ENCODE measurements at regions not wholly inside any gene's neighbourhood (a gene's known extent, or its start where the extent isn't known, plus 50 kb on each side); places are given as distances from the start of the nearest gene placed in this dataset.

- ATAC-seq (no peak), FAIRE-seq (no peak), DNase-seq (no peak)
- TF ChIP-seq CTCF (IDR thresholded peaks at IDR 0.05), result no peak
- no peak overlapping the region for H3K4me3 ChIP-seq
- H3K4me1 ChIP-seq, result no peaks in the 10 kb centered on the region
- no peak overlapping the region for H3K27ac ChIP-seq
- H3K27me3 ChIP-seq, result no peaks in the 10 kb centered on the region
- no peaks in the 10 kb centered on the region for H3K9me3 ChIP-seq
- H3K36me3 ChIP-seq, result no peaks in the 10 kb centered on the region
- 65 to 85% methylated on average over 5 of the region's 5 CpGs for WGBS, 2 donors
- intact Hi-C loops (cut with DNase I), result no loop called here
Observed at GRCh38 chr6:19613678-19614077, 223.5 kb upstream of the ID4 start.

GRCh38 chr6:19616022-19616421 lies 221.1 kb upstream of the ID4 start:
- H3K36me3 ChIP-seq, result no peaks in the 10 kb centered on the region
- intact Hi-C loops (cut with DNase I), result no loop called here
- H3K4me1 ChIP-seq, result no peaks in the 10 kb centered on the region
- ATAC-seq, result no peak
- FAIRE-seq, result no peak
- DNase-seq, result no peak
- no peaks in the 10 kb centered on the region for H3K9me3 ChIP-seq
- H3K27ac ChIP-seq, result no peak overlapping the region
- no peak overlapping the region for H3K4me3 ChIP-seq
- H3K27me3 ChIP-seq, result no peaks in the 10 kb centered on the region
- no peak for TF ChIP-seq CTCF (IDR thresholded peaks at IDR 0.05)

GRCh38 chr6:19632230-19632629 lies 204.9 kb upstream of the ID4 start:
- Histone ChIP-seq H3K36me3 (no peaks in the 10 kb centered on the region), H3K9me3 (no peaks in the 10 kb centered on the region), H3K27me3 (no peaks in the 10 kb centered on the region), H3K27ac (no peak overlapping the region), H3K4me1 (no peaks in the 10 kb centered on the region), H3K4me3 (no peak overlapping the region)
- no peak for TF ChIP-seq CTCF (IDR thresholded peaks at IDR 0.05)
- intact Hi-C loops (cut with DNase I), result no loop called here
- WGBS, 2 donors, result 60 to 71% methylated on average over 5 of the region's 5 CpGs
- FAIRE-seq (no peak), DNase-seq (no peak), ATAC-seq (no peak)

GRCh38 chr6:19632786-19633185 lies 204.4 kb upstream of the ID4 start:
- ATAC-seq (no peak), FAIRE-seq (no peak), DNase-seq (no peak)
- Histone ChIP-seq H3K4me3 (no peak overlapping the region), H3K27me3 (no peaks in the 10 kb centered on the region), H3K27ac (no peak overlapping the region), H3K36me3 (no peaks in the 10 kb centered on the region), H3K4me1 (no peaks in the 10 kb centered on the region), H3K9me3 (no peaks in the 10 kb centered on the region)
- TF ChIP-seq CTCF (IDR thresholded peaks at IDR 0.05), result no peak
- 53 to 63% methylated on average over 3 of the region's 3 CpGs for WGBS, 2 donors
- intact Hi-C loops (cut with DNase I), result no loop called here

- Histone ChIP-seq H3K9me3 (no peaks in the 10 kb centered on the region), H3K27me3 (no peaks in the 10 kb centered on the region), H3K27ac (no peak overlapping the region), H3K4me1 (no peaks in the 10 kb centered on the region), H3K36me3 (no peaks in the 10 kb centered on the region), H3K4me3 (no peak overlapping the region)
- intact Hi-C loops (cut with DNase I), result no loop called here
- 88 to 95% methylated on average over 2 of the region's 2 CpGs for WGBS, 2 donors
- ATAC-seq, result no peak
- no peak for FAIRE-seq
- TF ChIP-seq CTCF (IDR thresholded peaks at IDR 0.05), result no peak
- no peak for DNase-seq
Observed at GRCh38 chr6:19635728-19636127, 201.4 kb upstream of the ID4 start.
